GM19455 (cell line): ENCODE measurements at regions not wholly inside any gene's neighbourhood (a gene's known extent, or its start where the extent isn't known, plus 50 kb on each side); places are given as distances from the start of the nearest gene placed in this dataset.
"Not testable (repeated sequence)": the region's sequence is repeated elsewhere in the genome, so short reads cannot be mapped to it uniquely, and the experiment has no call there.

ENCODE experiments used
- ATAC-seq: cut with Tn5 transposase; IDR thresholded peaks from one replicate; pipeline ENCODE4 v1.9.1; 2021; ENCODE audit not compliant: unreplicated experiment

DNA sequence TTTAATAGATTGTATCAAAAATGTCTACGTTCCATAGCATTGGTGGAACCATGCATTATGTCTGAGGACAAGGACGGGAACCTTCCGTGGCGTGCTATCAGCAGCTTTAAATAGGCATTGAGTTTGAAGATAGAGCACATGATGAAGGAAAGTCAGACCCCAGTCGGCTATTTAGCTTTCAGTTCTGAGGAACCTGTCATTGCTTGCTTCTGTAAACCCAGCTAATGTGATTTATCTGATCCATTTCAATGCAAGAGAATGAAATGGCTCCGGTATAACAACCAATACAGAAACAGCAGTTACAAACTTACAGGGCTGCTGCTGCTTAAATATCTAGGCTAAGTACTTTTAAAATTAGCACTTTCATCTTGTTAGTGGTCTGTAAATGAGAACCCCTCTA is 503.3 kb downstream of the RNF144A start:
- no peak for ATAC-seq

DNA sequence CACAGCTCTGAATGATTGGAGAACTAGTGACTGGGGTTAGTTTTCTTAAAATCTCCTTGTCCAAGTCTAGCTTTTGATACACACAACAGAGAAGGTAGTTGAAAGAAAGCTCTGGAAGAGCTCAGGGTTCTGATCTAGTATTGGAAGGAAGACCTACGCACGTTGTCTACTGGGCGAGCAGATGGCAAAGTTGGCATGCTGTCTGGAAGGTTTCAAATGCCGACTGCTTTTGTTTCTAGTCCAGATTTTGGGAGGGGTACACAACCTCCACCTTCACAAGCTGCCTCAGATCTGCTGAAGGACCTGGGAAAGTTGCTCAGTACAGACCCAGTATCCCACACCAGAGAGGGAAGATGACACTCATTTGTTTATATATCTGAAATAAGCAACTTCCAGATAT is 507.3 kb downstream of the RNF144A start:
- ATAC-seq = no peak

GRCh38 chr2:7427293-7428060 is 510.3 kb downstream of the RNF144A start:
- no peak for ATAC-seq

DNA sequence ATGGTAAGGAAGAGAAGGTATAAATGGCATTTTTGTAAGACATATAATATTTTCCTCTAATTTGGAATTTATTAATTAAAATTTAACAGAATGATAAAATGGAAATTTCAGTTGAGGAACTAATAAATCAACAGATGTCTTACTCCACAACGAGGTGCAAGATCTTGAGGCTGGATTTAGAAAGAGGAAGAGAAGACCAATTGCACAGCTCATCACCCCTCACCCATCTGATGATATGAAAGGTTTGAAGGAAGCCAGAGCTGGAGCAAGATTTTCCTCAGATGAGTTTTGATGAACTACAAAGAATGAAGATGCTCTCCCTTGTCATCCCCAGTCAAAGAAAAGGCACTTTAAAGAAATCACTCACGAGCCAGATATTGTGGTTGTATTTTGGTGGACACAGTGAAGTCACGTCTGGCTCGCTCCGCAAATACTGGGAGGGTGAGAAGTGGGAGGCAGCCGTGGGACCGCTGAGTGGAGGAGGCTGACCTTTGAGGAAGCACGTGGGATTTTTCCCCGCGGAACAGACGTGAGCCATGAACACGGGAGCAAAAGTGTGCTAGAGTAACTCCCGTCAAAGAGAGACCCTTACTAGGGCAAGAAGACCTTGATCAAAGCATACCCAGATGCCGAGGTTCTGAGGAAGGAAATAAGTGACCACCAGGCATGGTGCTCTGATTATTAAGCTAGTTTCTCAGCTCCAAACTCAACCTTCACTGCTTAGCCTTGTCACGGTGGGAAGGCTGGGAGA is 511.4 kb downstream of the RNF144A start:
- no peak for ATAC-seq

- ATAC-seq = no peak
Observed at GRCh38 chr2:7429733-7430132, 512.5 kb downstream of the RNF144A start.

GRCh38 chr2:7430421-7430868 is 513.2 kb downstream of the RNF144A start:
- no peak for ATAC-seq

DNA sequence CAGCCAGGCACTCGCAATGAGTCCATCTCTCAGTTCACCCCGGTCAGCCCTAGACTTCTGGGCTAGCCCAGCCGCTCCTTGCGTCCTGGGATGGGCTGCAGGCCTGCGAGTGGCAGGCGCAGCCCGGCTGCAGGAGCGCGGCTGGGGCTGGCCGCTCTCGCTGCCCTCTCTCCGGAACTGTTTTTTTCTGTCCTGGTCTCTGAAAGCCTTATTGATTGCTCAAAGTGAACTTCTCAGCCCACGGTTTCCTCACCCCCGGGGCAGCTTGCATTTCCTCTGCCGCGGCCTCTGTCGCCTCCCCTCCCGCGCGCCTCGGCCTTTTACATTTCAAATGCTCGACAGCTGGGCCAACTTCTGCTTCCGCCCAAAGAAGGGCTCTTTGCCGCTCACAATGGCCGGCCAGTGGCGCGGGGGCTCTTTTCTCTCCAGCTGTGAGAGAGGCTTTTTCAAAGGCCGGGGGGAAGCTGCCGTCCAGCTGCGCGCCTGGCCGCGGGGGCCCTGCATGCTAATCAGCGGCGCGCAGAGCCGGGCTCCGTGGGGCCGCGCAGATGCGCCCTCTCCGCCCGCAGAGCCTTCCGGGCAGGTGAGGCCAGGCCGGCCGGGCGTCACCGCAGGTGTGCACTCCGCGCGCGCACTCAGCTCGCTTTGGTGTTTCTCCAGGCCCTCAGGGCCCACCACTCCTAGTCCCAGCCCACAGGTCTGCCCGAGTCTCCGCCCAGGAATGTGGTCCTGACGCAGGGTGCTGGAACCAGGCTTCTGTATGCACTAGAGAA is 513.8 kb downstream of the RNF144A start:
- ATAC-seq = no peak

DNA sequence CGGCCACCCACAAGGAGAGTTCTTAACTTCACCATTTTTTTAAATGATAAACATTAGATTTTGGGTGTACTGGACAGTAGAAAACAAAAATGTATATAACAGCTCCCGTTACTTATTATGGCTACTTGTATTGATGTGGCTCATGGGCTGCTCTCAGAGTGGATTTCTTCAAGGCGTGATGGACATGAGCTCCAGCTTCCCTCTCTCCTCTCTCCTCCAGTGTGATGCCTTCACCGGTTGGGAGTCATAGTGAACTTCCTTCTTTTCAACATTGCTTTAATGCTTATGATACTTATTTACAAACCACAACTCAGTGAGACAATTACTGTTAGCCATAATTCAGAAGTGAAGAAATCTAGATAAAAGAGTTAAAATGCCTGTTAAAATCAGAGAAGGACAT is 515.2 kb downstream of the RNF144A start:
- no peak for ATAC-seq

GRCh38 chr2:7436096-7436906 is 519.1 kb downstream of the RNF144A start:
- no peak for ATAC-seq

DNA sequence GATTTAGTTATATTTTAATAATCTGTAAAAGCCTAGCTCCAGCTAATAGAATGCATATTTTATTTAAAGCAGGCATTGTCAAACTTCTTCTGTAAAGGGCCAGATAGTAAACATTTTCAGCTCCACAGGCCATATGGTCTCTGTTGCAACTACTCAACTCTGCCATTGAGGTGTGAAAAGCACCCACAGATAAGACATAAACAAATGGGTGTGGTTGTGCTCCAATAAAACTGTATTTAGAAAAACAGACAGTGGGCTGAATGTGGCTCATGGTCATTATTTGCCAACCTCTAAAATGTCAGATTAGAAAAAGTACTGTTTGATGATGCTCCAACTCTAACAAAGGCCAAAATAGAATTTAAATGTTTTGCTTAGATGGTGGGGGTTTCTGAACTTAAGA is 519.9 kb downstream of the RNF144A start:
- no peak for ATAC-seq

- ATAC-seq = no peak
Observed at GRCh38 chr2:7437716-7438632, 520.8 kb downstream of the RNF144A start.

GRCh38 chr2:7438855-7439254 is 521.6 kb downstream of the RNF144A start:
- no peak for ATAC-seq

GRCh38 chr2:7440977-7441376 is 523.8 kb downstream of the RNF144A start:
- ATAC-seq = no peak

DNA sequence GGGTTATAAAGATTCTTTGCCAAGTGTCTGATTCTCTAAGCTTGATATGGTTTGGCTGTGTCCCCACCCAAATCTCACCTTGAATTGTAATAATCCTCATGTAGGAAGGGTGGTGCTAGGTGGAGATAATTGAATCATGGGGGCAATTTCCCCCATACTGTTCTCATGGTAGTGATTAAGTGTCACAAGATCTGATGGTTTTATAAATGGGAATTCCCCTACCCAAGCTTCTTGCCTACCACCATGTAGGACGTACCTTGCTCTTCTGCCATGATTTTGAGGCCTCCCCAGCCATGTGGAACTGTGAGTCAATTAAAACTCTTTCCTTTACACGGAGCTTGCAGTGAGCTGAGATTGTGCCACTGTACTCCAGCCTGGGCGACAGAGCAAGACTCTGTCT is 524.6 kb downstream of the RNF144A start:
- not testable (repeated sequence) for ATAC-seq

DNA sequence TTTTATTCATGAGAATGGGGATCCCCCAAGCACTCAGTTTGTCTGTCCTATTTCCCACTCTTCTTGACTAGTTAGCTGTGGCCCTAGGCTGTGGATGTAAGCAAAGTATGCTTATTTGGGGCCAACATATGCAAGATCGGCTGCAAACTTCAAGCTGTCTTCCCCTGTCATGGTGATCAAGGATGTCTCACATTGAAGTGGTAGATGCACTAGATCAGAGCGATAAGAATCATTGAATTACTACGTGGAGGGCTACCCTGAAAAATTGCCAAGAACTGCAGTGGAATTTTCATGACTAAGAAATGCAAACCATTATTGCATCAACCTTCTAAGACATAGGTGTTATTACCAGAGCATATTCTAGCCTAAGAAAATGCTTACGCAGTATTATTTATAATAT is 527.4 kb downstream of the RNF144A start:
- no peak for ATAC-seq

DNA sequence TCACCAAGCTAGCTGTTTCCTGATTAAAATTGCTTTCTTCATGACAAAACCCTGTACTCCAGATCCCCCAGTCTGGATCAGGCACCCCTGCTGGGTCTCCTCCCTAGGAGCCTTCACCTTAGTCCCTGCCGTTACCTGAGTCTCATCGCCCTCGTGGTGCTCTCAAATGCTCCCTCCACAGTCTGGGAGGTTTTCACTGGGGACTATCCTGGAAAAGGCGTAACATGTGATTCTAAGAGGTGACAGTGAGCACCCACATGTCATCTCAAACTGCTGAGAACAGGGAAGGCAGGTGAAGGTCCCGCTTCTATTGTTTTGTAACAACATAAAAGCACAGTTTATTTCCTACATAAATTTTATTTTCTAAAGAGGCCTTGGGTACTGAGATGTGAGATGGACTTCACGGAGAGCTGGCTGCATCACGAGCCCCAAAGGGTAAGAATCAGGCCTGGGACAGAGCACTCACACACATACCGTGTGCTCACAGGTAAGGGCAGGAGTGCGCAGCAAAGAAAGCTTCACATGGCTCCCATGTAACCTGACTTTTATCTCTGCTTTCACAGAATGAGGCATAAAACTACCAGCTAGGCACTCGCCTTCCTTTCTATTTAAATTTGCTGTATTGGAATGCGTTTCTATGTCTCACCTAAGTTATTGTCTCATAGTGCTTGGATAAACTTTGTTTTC is 531.5 kb downstream of the RNF144A start:
- no peak for ATAC-seq

GRCh38 chr2:7449298-7449697 is 532.1 kb downstream of the RNF144A start:
- ATAC-seq = no peak

GRCh38 chr2:7450188-7450832 is 533.1 kb downstream of the RNF144A start:
- no peak for ATAC-seq

DNA sequence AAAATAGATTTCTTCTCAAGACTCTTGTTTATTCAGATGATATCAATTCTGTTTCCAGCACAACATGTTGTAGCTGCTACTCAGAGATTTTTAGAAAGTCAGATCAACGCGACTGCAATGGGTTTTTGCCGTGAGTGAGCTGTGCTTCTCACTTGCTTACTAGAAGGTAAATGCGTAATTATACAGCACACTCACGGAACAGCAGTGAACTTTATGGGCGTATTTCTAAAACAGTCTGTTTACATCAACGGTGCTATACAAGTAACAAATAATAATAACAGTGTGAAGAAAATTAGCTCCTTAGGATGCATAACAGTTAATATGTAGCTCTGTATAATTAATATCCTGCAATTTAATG is 533.6 kb downstream of the RNF144A start:
- ATAC-seq = no peak
